Hepatocyte (in vitro differentiated cells): ENCODE measurements at regions not wholly inside any gene's neighbourhood (a gene's known extent, or its start where the extent isn't known, plus 50 kb on each side); places are given as distances from the start of the nearest gene placed in this dataset.

Experiments
- DNase-seq: peaks from one replicate; pipeline ENCODE4 v3.0.0-alpha.2; 2016; ENCODE audit warnings: low spot score
- H2AFZ ChIP-seq: fragments of 200-600 bp; sonication (generic); 2 replicates; pipeline ENCODE4 v1.6.0; 2016; ENCODE audit warnings: antibody characterized with exemption, mild to moderate bottlenecking
- H3K27ac ChIP-seq: fragments of 200-600 bp; sonication (generic); 2 replicates; pipeline ENCODE4 v1.5.1; 2016; ENCODE audit warnings: mild to moderate bottlenecking
- H3K27me3 ChIP-seq: fragments of 200-600 bp; sonication (generic); 2 replicates; pipeline ENCODE4 v1.6.1; 2016
- H3K36me3 ChIP-seq: fragments of 200-600 bp; sonication (generic); replicated peaks from 2 replicates; pipeline ENCODE4 v1.5.1; 2016; ENCODE audit warnings: low read depth; ENCODE audit not compliant: insufficient read depth
- H3K4me1 ChIP-seq: fragments of 200-600 bp; sonication (generic); 2 replicates; pipeline ENCODE4 v1.5.1; 2016; ENCODE audit warnings: mild to moderate bottlenecking, moderate library complexity; ENCODE audit not compliant: insufficient read depth
- H3K4me2 ChIP-seq: fragments of 200-600 bp; sonication (generic); 2 replicates; pipeline ENCODE4 v1.6.0; 2016
- H3K4me3 ChIP-seq: fragments of 200-600 bp; sonication (generic); 2 replicates; pipeline ENCODE4 v1.5.1; 2016; ENCODE audit warnings: mild to moderate bottlenecking
- H3K79me2 ChIP-seq: fragments of 200-600 bp; sonication (generic); 2 replicates; pipeline ENCODE4 v1.6.0; 2017; ENCODE audit warnings: mild to moderate bottlenecking
- H3K9me2 ChIP-seq: fragments of 200-600 bp; sonication (generic); replicated peaks from 2 replicates; pipeline ENCODE4 v1.6.0; 2017; ENCODE audit warnings: mild to moderate bottlenecking; ENCODE audit not compliant: insufficient read depth
- H3K9me3 ChIP-seq: fragments of 200-600 bp; sonication (generic); 2 replicates; pipeline ENCODE4 v1.5.1; 2016; ENCODE audit warnings: low read depth, mild to moderate bottlenecking
- H4K20me1 ChIP-seq: fragments of 200-600 bp; sonication (generic); 2 replicates; pipeline ENCODE4 v1.6.0; 2016; ENCODE audit warnings: mild to moderate bottlenecking; ENCODE audit not compliant: insufficient read depth, poor library complexity, severe bottlenecking
- EZH2 ChIP-seq: fragments of 200-600 bp; sonication (generic); IDR thresholded peaks from 2 replicates; pipeline ENCODE4 v1.6.1; 2016; ENCODE audit warnings: antibody characterized with exemption, mild to moderate bottlenecking, borderline replicate concordance
- EZH2phosphoT487 ChIP-seq: fragments of 200-600 bp; sonication (generic); IDR thresholded peaks from one replicate; pipeline ENCODE4 v1.6.1; 2018; ENCODE audit warnings: antibody characterized with exemption, mild to moderate bottlenecking, low read depth, moderate library complexity; ENCODE audit not compliant: unreplicated experiment, severe bottlenecking
- WGBS: methylation state at CpG from one replicate; pipeline ENCODE4 v1.1.6; 2016; ENCODE audit warnings: low lambda C conversion rate; ENCODE audit errors: missing lambda C conversion rate; 5-methylcytosine and 5-hydroxymethylcytosine counted together
- TF ChIP-seq, protein P1 (sequence below): fragments of 200-600 bp; sonication (generic); IDR thresholded peaks from 2 replicates; pipeline ENCODE4 v1.5.1; 2016; ENCODE audit warnings: antibody characterized with exemption, mild to moderate bottlenecking; ENCODE audit not compliant: poor library complexity

- no peak overlapping the region for H3K4me2 ChIP-seq
- H3K4me1 ChIP-seq, result no peaks in the 10 kb centered on the region
- WGBS, result 75% methylated on average over 3 of the region's 3 CpGs
- H3K27me3 ChIP-seq, result no peaks in the 10 kb centered on the region
- no peak overlapping the region for H3K4me3 ChIP-seq
- H3K36me3 ChIP-seq, result no peaks in the 10 kb centered on the region
- H3K27ac ChIP-seq, result no peak overlapping the region
- no peaks in the 10 kb centered on the region for H3K9me2 ChIP-seq
- H3K79me2 ChIP-seq, result no peaks in the 10 kb centered on the region
- H4K20me1 ChIP-seq, result no peaks in the 10 kb centered on the region
- no peak overlapping the region for H2AFZ ChIP-seq
- DNase-seq, result no peak
- H3K9me3 ChIP-seq, result no peaks in the 10 kb centered on the region
- TF ChIP-seq EZH2 (no peak), EZH2phosphoT487 (no peak)
- TF ChIP-seq, protein P1, sequence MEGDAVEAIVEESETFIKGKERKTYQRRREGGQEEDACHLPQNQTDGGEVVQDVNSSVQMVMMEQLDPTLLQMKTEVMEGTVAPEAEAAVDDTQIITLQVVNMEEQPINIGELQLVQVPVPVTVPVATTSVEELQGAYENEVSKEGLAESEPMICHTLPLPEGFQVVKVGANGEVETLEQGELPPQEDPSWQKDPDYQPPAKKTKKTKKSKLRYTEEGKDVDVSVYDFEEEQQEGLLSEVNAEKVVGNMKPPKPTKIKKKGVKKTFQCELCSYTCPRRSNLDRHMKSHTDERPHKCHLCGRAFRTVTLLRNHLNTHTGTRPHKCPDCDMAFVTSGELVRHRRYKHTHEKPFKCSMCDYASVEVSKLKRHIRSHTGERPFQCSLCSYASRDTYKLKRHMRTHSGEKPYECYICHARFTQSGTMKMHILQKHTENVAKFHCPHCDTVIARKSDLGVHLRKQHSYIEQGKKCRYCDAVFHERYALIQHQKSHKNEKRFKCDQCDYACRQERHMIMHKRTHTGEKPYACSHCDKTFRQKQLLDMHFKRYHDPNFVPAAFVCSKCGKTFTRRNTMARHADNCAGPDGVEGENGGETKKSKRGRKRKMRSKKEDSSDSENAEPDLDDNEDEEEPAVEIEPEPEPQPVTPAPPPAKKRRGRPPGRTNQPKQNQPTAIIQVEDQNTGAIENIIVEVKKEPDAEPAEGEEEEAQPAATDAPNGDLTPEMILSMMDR, result no peak
Measured at GRCh38 chr3:21927261-21927660, 176.3 kb upstream of the ZNF385D start.

GRCh38 chr3:21934591-21934990, 183.6 kb upstream of the ZNF385D start:
- H3K36me3 ChIP-seq, result no peaks in the 10 kb centered on the region

DNA sequence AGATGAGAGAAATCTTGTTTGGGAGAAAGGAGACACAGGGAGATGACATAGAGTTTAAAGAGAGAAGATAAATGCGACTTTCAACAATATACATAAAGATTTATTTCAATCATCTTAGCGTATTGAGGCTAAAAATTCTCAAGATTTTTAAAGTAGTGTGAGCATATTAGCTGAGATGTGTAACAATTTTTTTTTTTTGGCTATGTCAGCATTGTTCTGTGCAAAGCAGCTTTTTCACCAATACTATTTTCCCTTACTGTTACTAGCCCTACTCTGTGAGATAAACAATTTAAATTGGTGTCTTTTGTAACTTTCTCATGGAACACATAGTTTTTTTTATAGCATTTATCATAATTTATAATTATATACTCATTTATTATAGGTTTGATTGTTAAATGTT, 185.2 kb upstream of the ZNF385D start:
- Histone ChIP-seq H3K79me2 (no peaks in the 10 kb centered on the region), H3K4me3 (no peak overlapping the region), H3K27me3 (no peaks in the 10 kb centered on the region), H3K27ac (no peak overlapping the region), H3K4me1 (no peaks in the 10 kb centered on the region), H2AFZ (no peak overlapping the region), H3K9me3 (no peaks in the 10 kb centered on the region), H3K9me2 (no peaks in the 10 kb centered on the region), H3K4me2 (no peak overlapping the region), H3K36me3 (no peaks in the 10 kb centered on the region), H4K20me1 (no peaks in the 10 kb centered on the region)
- TF ChIP-seq, protein P1, result no peak
- TF ChIP-seq EZH2 (no peak), EZH2phosphoT487 (no peak)
- no peak for DNase-seq
- 89% methylated on average over 2 of the region's 2 CpGs for WGBS

More at GRCh38 chr3:21934591-21934990, 183.6 kb upstream of the ZNF385D start:
- H3K79me2 ChIP-seq, result no peaks in the 10 kb centered on the region
- H3K4me3 ChIP-seq, result no peak overlapping the region
- no peak overlapping the region for H3K4me2 ChIP-seq
- no peaks in the 10 kb centered on the region for H3K4me1 ChIP-seq
- no peak for DNase-seq
- no peak overlapping the region for H3K27ac ChIP-seq
- no peaks in the 10 kb centered on the region for H3K27me3 ChIP-seq
- no peaks in the 10 kb centered on the region for H4K20me1 ChIP-seq
- no peak overlapping the region for H2AFZ ChIP-seq
- TF ChIP-seq, protein P1, result no peak
- TF ChIP-seq EZH2, result no peak
- TF ChIP-seq EZH2phosphoT487, result no peak
- no peaks in the 10 kb centered on the region for H3K9me3 ChIP-seq
- H3K9me2 ChIP-seq, result no peaks in the 10 kb centered on the region

- Histone ChIP-seq H3K4me1 (no peaks in the 10 kb centered on the region), H3K9me2 (no peaks in the 10 kb centered on the region), H4K20me1 (no peaks in the 10 kb centered on the region), H3K9me3 (no peaks in the 10 kb centered on the region), H3K27me3 (no peaks in the 10 kb centered on the region), H3K36me3 (no peaks in the 10 kb centered on the region), H3K27ac (no peak overlapping the region), H3K4me3 (no peak overlapping the region), H3K4me2 (no peak overlapping the region), H3K79me2 (no peaks in the 10 kb centered on the region), H2AFZ (no peak overlapping the region)
- TF ChIP-seq EZH2, result no peak
- TF ChIP-seq EZH2phosphoT487, result no peak
- TF ChIP-seq, protein P1, result no peak
- DNase-seq, result no peak
- WGBS, result 92% methylated on average over 5 of the region's 5 CpGs
Measured at GRCh38 chr3:21938267-21938681, 187.3 kb upstream of the ZNF385D start.
